ENCODE measurements at regions not wholly inside any gene's neighbourhood (a gene's known extent, or its start where the extent isn't known, plus 50 kb on each side); places are given as distances from the start of the nearest gene placed in this dataset.

- TF ChIP-seq, protein P1, sequence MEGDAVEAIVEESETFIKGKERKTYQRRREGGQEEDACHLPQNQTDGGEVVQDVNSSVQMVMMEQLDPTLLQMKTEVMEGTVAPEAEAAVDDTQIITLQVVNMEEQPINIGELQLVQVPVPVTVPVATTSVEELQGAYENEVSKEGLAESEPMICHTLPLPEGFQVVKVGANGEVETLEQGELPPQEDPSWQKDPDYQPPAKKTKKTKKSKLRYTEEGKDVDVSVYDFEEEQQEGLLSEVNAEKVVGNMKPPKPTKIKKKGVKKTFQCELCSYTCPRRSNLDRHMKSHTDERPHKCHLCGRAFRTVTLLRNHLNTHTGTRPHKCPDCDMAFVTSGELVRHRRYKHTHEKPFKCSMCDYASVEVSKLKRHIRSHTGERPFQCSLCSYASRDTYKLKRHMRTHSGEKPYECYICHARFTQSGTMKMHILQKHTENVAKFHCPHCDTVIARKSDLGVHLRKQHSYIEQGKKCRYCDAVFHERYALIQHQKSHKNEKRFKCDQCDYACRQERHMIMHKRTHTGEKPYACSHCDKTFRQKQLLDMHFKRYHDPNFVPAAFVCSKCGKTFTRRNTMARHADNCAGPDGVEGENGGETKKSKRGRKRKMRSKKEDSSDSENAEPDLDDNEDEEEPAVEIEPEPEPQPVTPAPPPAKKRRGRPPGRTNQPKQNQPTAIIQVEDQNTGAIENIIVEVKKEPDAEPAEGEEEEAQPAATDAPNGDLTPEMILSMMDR (IDR thresholded peaks at IDR 0.05): no peak
- TF ChIP-seq POLR2A (IDR thresholded peaks at IDR 0.05): no peak
Measured at GRCh38 chr5:124606543-124606942, 139.9 kb downstream of the ZNF608 start.

Measured in thyroid gland (tissue), 4 donors.